ENCODE measurements at regions not wholly inside any gene's neighbourhood (a gene's known extent, or its start where the extent isn't known, plus 50 kb on each side); places are given as distances from the start of the nearest gene placed in this dataset.
"Not testable (repeated sequence)": the region's sequence is repeated elsewhere in the genome, so short reads cannot be mapped to it uniquely, and the experiment has no call there.

DNA sequence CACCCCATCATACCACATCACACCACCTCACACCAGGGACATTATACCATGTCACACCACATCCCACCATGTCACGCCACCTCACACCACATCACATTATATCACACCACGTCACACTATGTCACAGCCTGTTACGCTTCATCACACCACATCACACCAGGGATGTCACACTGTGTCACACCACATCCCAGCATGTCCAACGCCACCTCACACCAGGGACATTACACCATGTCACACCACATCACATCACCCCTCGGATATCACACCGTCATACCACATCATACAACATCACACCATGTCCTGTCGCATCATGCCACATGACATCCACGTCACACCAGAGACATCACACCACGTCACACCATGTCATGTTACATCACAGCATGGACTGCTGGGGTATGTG lies 235.5 kb downstream of the TMEM121 start:
- ChIA-PET POLR2A (ENCODE audit: low non-redundant PET) (no interaction called here), CTCF (no interaction called here)
- no TSS peak for BruUV-seq (replicated peaks)
- TF ChIP-seq, protein P1, sequence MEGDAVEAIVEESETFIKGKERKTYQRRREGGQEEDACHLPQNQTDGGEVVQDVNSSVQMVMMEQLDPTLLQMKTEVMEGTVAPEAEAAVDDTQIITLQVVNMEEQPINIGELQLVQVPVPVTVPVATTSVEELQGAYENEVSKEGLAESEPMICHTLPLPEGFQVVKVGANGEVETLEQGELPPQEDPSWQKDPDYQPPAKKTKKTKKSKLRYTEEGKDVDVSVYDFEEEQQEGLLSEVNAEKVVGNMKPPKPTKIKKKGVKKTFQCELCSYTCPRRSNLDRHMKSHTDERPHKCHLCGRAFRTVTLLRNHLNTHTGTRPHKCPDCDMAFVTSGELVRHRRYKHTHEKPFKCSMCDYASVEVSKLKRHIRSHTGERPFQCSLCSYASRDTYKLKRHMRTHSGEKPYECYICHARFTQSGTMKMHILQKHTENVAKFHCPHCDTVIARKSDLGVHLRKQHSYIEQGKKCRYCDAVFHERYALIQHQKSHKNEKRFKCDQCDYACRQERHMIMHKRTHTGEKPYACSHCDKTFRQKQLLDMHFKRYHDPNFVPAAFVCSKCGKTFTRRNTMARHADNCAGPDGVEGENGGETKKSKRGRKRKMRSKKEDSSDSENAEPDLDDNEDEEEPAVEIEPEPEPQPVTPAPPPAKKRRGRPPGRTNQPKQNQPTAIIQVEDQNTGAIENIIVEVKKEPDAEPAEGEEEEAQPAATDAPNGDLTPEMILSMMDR (conservative IDR thresholded peaks at IDR 0.05; ENCODE audit: low read depth, low read length) = no peak
- TF ChIP-seq EZH2 (IDR thresholded peaks at IDR 0.05; ENCODE audit: borderline replicate concordance, low read depth, low read length, poor library complexity, severe bottlenecking) = no peak
- intact Hi-C loops (cut with micrococcal nuclease; ENCODE audit: unreplicated experiment) = loop anchor here (5.0 kb wide), 1 partner anchor 145 kb away; no protein-coding TSS in a partner anchor
- Histone ChIP-seq H3K4me1 (ENCODE audit: insufficient read depth, low read length, poor library complexity, severe bottlenecking) (no peaks in the 10 kb centered on the region), H3K36me3 (ENCODE audit: insufficient read depth, low read length, poor library complexity, severe bottlenecking) (no peaks in the 10 kb centered on the region), H3K9me3 (ENCODE audit: low read depth, low read length, poor library complexity, severe bottlenecking) (no peaks in the 10 kb centered on the region), H3K4me3 (ENCODE audit: low read depth, low read length, poor library complexity, severe bottlenecking) (no peak overlapping the region), H3K27ac (ENCODE audit: low read depth, low read length, poor library complexity, severe bottlenecking) (no peak overlapping the region), H3K27me3 (replicated peaks; ENCODE audit: insufficient read depth, low read depth, low read length, poor library complexity) (no peaks in the 10 kb centered on the region)
- no peak for DNase-seq (ENCODE audit: low spot score)

DNA sequence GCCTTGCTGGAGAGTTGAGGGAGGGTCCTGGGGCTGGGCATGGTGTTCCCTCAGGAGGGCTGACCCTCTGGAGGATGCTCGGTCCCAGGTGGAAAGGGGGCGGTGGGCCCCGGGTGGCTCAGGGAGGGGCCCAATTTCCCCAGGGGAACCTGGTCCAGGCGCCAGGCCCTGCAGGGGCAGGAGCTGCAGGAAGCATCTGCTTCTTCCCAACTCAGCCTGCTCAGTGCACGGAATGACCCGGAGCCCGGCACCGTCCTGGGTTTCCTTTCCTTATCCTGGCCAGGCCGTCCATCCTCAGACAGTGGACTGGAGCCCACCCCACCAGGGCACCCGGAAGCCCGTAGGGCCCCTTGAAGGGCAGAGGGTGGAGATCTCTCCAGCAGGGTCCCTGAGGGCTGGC lies 235.9 kb downstream of the TMEM121 start:
- H3K27me3 ChIP-seq (replicated peaks; ENCODE audit: insufficient read depth, low read depth, low read length, poor library complexity); POLR2A ChIA-PET (ENCODE audit: low non-redundant PET); BruUV-seq (replicated peaks); H3K4me1 ChIP-seq (ENCODE audit: insufficient read depth, low read length, poor library complexity, severe bottlenecking); H3K27ac ChIP-seq (ENCODE audit: low read depth, low read length, poor library complexity, severe bottlenecking); H3K9me3 ChIP-seq (ENCODE audit: low read depth, low read length, poor library complexity, severe bottlenecking); DNase-seq (ENCODE audit: low spot score); H3K36me3 ChIP-seq (ENCODE audit: insufficient read depth, low read length, poor library complexity, severe bottlenecking); H3K4me3 ChIP-seq (ENCODE audit: low read depth, low read length, poor library complexity, severe bottlenecking); CTCF ChIA-PET: not testable (repeated sequence)
- intact Hi-C loops (cut with micrococcal nuclease; ENCODE audit: unreplicated experiment) = loop anchor here (5.0 kb wide), 1 partner anchor 145 kb away; no protein-coding TSS in a partner anchor

DNA sequence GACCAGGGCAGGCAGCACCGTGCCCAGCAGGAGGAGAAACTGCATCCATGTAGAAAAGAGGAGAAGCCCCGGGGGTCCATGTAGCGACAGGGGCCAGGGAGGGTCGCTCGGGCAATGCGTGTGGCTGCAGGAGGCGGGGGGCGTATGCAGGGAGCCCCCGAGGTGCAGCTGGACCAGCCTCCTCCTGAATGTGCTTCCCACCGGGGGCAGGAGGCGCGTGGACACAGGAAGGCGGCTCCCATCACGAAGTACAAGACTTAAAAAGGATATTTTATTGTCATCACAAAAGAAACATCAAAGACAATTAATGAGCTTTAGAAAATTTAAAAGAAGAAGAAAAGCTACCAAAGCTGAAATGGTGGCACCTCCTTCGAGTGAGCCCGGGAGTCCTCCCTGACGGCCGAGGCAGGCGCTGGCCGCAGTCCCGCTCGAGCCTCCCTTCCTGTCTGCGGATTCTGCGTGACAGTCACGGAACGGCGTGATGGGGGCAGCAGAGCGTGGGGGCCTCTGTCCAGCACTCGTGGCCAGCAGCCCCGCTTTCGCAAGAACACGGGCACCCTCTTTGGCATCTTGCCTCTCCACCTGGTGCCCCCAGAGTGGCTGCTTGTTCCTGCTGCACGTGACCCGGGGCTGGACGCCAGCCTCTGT lies 238.0 kb downstream of the TMEM121 start:
- POLR2A ChIA-PET (ENCODE audit: low non-redundant PET); H3K27me3 ChIP-seq (replicated peaks; ENCODE audit: insufficient read depth, low read depth, low read length, poor library complexity); H3K27ac ChIP-seq (ENCODE audit: low read depth, low read length, poor library complexity, severe bottlenecking); BruUV-seq (replicated peaks); DNase-seq (ENCODE audit: low spot score); H3K9me3 ChIP-seq (ENCODE audit: low read depth, low read length, poor library complexity, severe bottlenecking); H3K4me1 ChIP-seq (ENCODE audit: insufficient read depth, low read length, poor library complexity, severe bottlenecking); H3K4me3 ChIP-seq (ENCODE audit: low read depth, low read length, poor library complexity, severe bottlenecking); CTCF ChIA-PET; H3K36me3 ChIP-seq (ENCODE audit: insufficient read depth, low read length, poor library complexity, severe bottlenecking): not testable (repeated sequence)
- intact Hi-C loops (cut with micrococcal nuclease; ENCODE audit: unreplicated experiment) = loop anchor here (5.0 kb wide), 1 partner anchor 147 kb away; no protein-coding TSS in a partner anchor

DNA sequence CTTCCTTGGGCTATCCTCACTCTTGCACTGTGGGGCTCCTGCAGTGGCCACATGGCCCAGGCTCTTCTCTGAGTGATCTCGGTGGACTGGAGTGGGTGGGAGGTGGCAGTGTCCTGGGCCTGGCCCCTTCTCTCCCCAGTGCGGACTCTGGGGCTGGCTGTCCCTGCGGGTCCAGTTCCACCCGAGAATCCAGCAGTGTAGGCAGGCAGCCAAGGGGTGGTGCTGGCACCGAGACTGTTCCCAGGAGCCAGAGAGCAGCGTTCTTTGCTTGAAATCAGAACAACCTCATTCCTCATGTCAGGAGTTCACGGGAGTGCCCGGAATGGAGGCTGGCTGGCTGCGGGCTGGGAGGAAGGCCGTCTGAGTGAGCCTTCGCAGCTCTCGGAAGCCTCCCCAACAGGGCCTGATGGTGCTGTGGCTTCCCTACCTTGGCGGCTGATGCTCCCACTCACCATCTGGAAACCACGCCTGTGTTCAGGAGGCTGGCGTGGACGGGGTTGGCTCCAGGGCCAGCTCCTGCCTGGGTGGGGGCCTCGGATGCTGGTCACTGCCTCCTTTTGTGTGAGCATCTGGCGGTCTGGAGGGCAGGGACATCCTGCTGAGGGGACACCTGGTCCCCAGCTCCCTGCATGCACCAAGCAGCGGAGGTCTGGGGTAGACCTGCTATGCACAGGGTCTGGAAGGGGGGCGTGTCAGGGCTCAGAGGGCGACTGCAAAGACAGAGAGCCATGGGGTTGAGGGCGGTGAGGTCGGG lies 238.9 kb downstream of the TMEM121 start:
- H3K36me3 ChIP-seq (ENCODE audit: insufficient read depth, low read length, poor library complexity, severe bottlenecking); H3K27ac ChIP-seq (ENCODE audit: low read depth, low read length, poor library complexity, severe bottlenecking); DNase-seq (ENCODE audit: low spot score); CTCF ChIA-PET; intact Hi-C loops (cut with micrococcal nuclease; ENCODE audit: unreplicated experiment); BruUV-seq (replicated peaks); POLR2A ChIA-PET (ENCODE audit: low non-redundant PET); H3K4me3 ChIP-seq (ENCODE audit: low read depth, low read length, poor library complexity, severe bottlenecking); H3K4me1 ChIP-seq (ENCODE audit: insufficient read depth, low read length, poor library complexity, severe bottlenecking); H3K27me3 ChIP-seq (replicated peaks; ENCODE audit: insufficient read depth, low read depth, low read length, poor library complexity); H3K9me3 ChIP-seq (ENCODE audit: low read depth, low read length, poor library complexity, severe bottlenecking): not testable (repeated sequence)
